Uterus (tissue), 2 donors: ENCODE measurements at regions not wholly inside any gene's neighbourhood (a gene's known extent, or its start where the extent isn't known, plus 50 kb on each side); places are given as distances from the start of the nearest gene placed in this dataset.

ENCODE experiments used
- CTCF ChIP-seq, 4 experiments: fragments of 200-600 bp in 2 of 4; fragments of 450-650 bp in 2 of 4; sonication (generic) in 2 of 4; IDR thresholded peaks; one replicate each; pipeline ENCODE4 v1.5.1; 2016 to 2019; ENCODE audit warnings: antibody characterized with exemption in 4 of 4, mild to moderate bottlenecking in 2 of 4, moderate library complexity in 1 of 4
- POLR2A ChIP-seq, 2 donors: fragments of 450-650 bp; IDR thresholded peaks; one replicate each; pipeline ENCODE4 v1.6.1; 2016; ENCODE audit warnings: antibody characterized with exemption in 2 of 2, mild to moderate bottlenecking in 1 of 2, moderate library complexity in 1 of 2

GRCh38 chr9:82247318-82247717 is 258.7 kb downstream of the SPATA31D1 start:
- TF ChIP-seq CTCF (IDR thresholded peaks at IDR 0.05) (no peak), POLR2A (IDR thresholded peaks at IDR 0.05) (no peak)
